Upper lobe of left lung (tissue), 4 donors: ENCODE measurements at regions not wholly inside any gene's neighbourhood (a gene's known extent, or its start where the extent isn't known, plus 50 kb on each side); places are given as distances from the start of the nearest gene placed in this dataset.
"Not testable (repeated sequence)": the region's sequence is repeated elsewhere in the genome, so short reads cannot be mapped to it uniquely, and the experiment has no call there.

Experiments used
- EP300 ChIP-seq, 4 donors: sonication (generic); formaldehyde crosslinking; IDR thresholded peaks; one replicate each; pipeline ENCODE4 v1.5.1; 2017; ENCODE audit warnings: antibody characterized with exemption in 4 of 4, control low read depth in 2 of 4
- POLR2A ChIP-seq, 4 donors: fragments of 450-650 bp; IDR thresholded peaks; one replicate each; pipeline ENCODE4 v1.5.1; 2016 to 2017; ENCODE audit warnings: antibody characterized with exemption in 4 of 4, mild to moderate bottlenecking in 2 of 4
- POLR2AphosphoS5 ChIP-seq, 2 donors: sonication (generic); formaldehyde crosslinking; IDR thresholded peaks; one replicate each; pipeline ENCODE4 v1.5.1; 2017; ENCODE audit warnings: antibody characterized with exemption in 2 of 2
- TF ChIP-seq, protein P1 (sequence below), 6 experiments: fragments of 450-650 bp in 4 of 6; fragments of 200-600 bp in 2 of 6; sonication (generic) in 2 of 6; IDR thresholded peaks; one replicate each; pipeline ENCODE4 v1.5.1; 2016 to 2019; ENCODE audit warnings: antibody characterized with exemption in 6 of 6

DNA sequence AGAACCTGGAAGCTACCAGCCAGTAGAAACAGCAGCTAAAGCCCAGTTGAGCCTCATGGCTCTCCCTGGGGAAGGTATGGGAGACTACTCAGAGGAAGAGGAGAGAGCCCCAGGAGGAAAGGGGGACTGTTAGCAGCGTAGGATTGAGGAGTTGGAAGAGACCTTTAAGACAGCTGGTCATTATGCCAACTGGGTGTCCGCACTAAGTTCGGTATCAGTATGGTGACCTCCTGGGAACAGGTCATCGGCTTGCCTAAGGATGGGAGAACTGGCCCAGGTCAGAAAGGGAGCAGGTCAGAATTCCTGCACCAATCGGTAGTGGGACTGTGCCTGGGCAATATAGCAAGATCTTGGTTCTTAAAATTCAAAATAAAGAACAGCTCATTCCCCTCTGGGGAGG lies 158.4 kb downstream of the GOLGA6L4 start:
- TF ChIP-seq POLR2A, EP300, POLR2AphosphoS5 (IDR thresholded peaks at IDR 0.05): not testable (repeated sequence)
- TF ChIP-seq, protein P1, sequence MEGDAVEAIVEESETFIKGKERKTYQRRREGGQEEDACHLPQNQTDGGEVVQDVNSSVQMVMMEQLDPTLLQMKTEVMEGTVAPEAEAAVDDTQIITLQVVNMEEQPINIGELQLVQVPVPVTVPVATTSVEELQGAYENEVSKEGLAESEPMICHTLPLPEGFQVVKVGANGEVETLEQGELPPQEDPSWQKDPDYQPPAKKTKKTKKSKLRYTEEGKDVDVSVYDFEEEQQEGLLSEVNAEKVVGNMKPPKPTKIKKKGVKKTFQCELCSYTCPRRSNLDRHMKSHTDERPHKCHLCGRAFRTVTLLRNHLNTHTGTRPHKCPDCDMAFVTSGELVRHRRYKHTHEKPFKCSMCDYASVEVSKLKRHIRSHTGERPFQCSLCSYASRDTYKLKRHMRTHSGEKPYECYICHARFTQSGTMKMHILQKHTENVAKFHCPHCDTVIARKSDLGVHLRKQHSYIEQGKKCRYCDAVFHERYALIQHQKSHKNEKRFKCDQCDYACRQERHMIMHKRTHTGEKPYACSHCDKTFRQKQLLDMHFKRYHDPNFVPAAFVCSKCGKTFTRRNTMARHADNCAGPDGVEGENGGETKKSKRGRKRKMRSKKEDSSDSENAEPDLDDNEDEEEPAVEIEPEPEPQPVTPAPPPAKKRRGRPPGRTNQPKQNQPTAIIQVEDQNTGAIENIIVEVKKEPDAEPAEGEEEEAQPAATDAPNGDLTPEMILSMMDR (IDR thresholded peaks at IDR 0.05): not testable (repeated sequence)
